ENCODE measurements at regions not wholly inside any gene's neighbourhood (a gene's known extent, or its start where the extent isn't known, plus 50 kb on each side); places are given as distances from the start of the nearest gene placed in this dataset.

GRCh38 chr9:118059484-118060278, 355.5 kb downstream of the TLR4 start:
- peak; percentile 47 for DNase-seq (ENCODE audit: low spot score)

GRCh38 chr9:118083161-118083560, 379.0 kb downstream of the TLR4 start:
- DNase-seq (ENCODE audit: low spot score), result no peak

DNA sequence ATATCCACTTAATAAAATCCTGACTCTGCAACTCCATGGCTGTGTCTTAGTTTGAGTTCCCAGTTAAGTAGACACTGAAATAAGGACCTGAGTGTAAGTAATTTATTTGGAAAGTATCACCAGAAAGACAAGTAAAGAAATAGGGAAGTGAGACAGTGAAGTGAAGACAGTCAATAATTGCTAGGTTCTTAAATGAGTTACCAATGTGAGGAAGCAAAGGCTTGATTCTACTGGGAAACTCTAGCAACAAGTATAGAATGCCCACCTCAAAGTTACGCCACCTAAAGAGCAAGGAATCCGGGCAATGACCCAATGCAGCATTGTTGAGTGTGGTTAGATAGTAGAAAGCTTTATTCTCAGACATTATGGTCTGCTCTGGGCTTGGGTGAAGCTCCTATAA, 383.9 kb downstream of the TLR4 start:
- DNase-seq (ENCODE audit: low spot score), result no peak

DNA sequence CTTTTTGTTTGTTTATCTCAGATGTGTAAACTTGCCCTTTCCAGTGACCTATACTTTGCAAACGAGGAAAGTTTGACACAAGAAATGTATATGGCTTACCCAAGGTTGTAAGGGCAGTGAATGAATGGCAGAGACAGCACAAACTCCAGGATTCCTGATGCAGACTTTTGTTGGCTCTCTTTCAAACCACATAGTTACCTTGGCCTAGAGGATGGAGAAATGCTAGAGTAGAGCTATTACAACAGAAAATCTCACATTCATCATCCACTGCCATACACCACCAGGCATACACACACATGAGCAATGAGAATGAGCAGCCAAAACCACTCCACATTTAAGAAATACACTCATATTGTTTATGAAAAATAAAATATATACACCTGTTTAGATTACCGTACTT, 387.0 kb downstream of the TLR4 start:
- no peak for DNase-seq (ENCODE audit: low spot score)

DNA sequence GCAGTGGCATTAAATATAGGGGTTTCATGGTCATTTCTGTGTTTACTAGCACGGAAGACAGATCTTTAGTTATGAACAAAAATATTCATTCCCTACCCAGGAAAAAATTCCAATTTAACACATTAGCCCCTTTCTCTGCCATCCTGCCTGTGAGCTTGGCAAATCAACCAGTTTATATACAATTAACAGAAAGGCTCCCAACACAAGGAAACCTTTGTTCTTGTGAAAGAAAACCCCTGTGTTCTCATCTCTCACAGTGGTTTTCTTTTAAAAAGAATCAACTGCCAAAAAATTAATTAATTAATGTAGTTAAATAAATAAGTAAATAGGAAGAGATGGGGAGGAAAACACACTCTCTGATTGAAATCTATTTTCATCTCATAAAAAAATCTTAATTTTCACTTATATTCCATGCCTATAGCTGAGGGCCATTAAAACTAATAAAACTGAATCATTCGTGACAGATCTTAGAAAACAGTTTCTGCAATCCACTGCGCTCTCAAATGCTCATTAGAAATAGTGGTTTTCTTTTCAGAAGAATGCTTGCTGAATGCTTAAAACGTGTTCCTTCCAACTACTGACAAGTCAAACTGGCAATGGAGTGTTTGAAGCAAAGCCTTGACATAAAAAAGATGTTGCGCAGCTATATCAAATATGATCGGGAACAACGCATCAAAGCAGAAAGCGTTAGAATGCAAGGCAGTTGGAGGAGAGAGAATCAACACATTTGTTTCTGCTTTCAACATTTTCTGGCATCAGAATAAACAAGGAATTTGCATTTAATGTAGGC, 387.7 kb downstream of the TLR4 start:
- DNase-seq (ENCODE audit: low spot score), result no peak

DNA sequence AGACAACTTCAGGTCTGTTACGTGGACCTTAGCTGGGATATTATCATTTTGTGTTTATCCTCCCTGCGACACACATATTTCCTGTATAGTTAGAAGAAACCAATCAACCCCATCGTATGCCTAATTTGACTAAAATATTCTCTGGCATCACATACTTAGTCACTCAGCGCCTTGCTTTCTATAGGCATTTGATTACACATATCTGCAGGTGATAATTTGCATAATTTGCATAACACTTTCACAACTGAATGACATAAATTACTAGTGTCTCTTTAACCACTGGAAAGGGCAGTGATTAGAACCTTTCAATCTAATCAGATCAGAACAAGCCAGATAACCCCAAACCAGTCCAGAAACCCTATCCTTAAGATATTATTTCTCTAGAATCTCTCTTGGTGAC, 390.2 kb downstream of the TLR4 start:
- DNase-seq (ENCODE audit: low spot score), result no peak

GRCh38 chr9:118100529-118101419, 396.6 kb downstream of the TLR4 start:
- DNase-seq (ENCODE audit: low spot score), result no peak

- DNase-seq (ENCODE audit: low spot score), result no peak
Observed at GRCh38 chr9:118104363-118104762, 400.2 kb downstream of the TLR4 start.

DNA sequence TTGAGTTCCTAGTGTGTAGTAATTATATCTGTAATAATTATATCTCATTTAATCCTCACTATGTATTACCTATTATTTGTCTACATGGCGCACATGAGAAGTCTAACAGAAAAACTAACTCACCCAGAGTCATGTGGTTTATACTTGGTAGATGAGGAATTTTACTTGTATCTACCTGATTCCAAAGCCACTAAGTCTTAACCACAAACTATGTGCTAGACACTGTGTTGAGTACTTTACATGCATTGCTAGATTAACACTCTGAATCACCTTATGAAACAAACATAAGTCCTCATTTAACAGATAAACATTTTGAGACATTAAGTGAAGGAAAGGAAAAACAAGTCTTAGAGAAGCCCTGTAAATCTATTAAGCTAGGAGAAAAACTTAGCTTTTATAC, 404.8 kb downstream of the TLR4 start:
- no peak for DNase-seq (ENCODE audit: low spot score)

- no peak for DNase-seq (ENCODE audit: low spot score)
Observed at GRCh38 chr9:118109542-118109941, 405.3 kb downstream of the TLR4 start.

DNA sequence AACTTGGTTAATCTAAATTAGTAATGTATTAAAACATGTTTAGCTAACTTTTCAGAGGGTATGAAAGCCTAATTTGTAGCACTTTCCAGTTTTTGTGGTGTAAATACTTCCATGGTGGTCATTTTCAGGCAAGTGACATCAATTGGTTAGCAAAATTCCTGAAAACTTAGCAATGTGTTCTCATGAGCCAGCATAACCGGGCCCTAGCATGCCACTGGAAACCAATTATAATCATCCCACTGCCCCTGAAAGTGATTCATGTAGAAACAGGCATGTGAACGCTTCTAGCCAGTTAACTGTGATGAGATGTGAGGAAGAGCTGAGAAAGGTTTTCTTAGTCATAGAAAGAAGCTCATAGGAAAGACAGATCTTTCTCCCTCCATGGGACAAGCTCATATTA, 417.2 kb downstream of the TLR4 start:
- DNase-seq (ENCODE audit: low spot score), result no peak

- no peak for DNase-seq (ENCODE audit: low spot score)
Observed at GRCh38 chr9:118128313-118128712, 424.1 kb downstream of the TLR4 start.

DNA sequence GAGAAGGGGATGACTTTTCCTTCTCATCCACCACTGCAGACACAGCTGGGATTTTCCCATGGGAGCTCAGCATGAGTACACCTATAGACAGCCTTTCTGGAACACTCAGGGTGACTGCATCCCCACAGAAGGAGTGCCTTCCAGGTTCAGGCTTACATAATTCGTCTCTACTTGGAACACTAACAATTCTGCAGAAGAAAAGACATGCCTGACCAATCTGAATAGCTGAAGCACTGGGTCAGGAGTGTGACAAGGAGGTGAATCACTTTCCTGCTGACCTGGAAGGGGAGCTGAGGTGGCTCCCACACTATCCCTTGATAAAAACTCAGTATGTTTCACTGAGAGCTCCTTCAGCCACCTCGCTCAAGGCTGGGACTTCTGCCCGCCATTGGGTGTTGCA, 425.3 kb downstream of the TLR4 start:
- DNase-seq (ENCODE audit: low spot score), result no peak

- no peak for DNase-seq (ENCODE audit: low spot score)
Observed at GRCh38 chr9:118148990-118149389, 444.8 kb downstream of the TLR4 start.

DNA sequence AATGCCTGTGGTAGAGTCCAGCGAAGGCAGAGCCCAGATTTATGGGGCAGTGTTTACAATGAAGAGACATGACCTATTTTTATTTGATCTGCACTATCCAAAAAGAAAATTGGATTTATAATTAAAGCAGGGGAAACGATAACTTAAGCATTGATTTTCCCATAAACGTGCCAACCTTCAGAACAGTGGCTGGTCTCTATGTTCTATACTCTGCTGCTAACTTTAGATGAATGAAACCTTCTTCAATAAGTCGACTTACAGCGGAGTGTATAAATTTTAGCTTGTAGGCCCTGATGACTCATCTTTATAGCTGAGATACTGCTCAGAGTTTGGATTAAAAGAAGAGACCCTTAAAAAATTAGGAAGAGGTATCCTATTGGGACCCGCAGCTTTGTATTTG, 452.6 kb downstream of the TLR4 start:
- no peak for DNase-seq (ENCODE audit: low spot score)

DNA sequence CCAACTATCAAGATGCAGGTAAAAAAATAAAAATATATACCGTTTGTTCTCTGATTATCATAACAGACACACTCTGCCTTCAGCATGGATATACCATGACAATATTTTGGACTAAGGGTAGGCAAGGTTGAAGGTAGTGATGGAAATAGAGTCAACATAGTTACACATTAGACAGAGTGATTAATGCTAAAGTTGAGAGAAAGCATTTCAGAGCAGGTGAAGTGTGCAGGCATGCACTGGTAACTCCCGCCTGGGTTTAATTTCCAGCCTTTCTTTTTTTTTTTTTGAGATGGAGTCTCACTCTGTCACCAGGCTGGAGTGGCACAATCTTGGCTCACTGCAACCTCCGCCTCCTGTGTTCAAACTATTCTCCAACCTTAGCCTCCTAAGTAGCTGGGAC, 458.5 kb downstream of the TLR4 start:
- DNase-seq (ENCODE audit: low spot score), result no peak

DNA sequence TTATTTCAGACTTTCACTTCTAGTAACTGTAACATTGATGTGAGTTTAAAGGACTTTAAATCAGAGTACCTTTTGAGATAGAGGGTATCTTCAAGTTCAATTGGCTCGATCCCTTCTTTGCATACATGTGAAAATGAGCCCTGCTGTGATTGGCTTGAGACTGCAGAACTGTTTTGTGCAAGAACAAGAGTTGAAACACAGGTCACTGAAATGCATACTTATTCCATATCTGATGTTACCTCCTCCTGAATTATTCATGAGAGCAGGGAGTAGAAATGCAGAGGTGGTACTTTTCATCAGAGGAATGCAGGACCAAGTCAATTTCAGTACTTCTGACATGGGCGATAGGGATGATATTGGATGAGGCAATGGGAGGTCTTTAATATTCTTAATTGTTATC, 459.5 kb downstream of the TLR4 start:
- no peak for DNase-seq (ENCODE audit: low spot score)

DNA sequence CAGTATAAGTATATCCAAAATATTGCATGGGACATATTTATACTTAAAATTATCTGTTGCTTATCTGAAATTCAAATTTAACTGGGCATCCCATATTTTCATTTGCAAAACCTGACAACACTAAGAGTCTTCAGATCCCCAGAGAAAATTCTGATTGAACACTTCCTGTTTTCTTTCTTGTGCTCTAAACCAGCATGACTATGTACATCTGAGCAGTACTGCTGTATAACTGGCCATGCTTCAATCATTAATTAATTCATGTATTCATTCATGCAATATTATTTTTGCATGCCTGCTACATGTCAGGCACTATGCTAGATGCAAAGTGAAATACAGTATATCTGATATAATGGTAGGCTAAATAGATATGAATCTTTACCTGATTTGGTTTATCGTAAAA, 461.2 kb downstream of the TLR4 start:
- no peak for DNase-seq (ENCODE audit: low spot score)

DNA sequence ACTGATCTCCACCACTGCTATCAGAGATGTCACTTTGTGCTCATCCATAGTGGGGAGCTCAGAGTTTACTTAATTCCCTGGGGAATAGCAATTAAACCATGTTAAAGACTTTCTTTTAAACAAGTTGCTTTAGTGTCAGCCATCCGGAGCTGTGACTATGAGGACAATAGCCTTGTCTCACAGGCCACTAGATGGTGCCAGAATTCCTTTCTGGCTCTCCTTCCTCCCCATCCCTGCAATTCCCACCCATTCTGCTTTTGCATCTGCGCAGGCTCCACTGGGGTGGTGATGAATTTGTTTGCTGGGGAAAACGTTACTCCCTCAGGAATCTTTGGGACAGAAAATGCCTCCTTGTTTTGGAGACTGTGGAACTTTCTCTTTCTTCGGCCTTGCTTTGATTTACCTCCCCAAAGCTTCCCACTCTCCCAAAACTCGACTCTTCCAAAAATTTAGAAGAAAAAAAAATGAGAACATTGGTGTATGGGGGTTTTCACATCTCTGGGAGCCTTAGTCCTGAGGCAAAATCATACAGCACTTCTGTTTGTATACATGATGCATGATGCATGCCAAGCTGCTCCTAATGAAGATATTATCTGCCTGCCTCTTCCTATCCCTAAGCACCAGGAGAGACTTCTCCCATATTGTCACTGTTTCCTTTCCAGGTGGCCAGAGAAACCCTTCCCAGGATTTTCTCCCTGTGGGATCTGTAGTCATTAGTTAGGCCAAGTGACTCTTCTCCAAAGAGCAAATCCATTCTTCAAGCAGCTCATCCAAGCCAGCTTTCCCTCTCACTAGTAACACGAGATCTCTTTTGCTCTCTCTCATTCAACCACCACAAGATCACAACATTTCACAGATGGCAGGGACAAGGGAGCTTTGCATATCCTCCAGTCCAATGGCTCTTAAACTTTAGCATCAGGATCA, 466.1 kb downstream of the TLR4 start:
- DNase-seq (ENCODE audit: low spot score), result peak; percentile 63

DNA sequence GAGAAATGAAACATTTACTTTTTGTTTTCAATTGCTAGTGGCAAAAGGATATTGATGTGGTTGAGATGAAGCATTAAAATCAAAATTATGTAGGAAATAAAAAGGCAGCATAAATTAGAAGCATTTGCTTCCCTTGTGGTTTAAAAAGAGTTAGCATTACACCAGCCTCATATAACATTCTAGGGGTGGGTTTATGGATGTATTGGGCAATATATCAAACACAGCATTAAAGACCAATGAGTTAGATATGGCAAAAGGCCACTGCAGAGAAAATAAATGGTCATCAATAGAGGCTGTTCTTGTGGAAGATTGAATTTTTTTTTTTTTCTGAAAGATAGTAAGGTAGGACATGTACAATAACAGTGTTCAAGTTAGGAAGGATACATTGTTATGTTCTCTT, 473.0 kb downstream of the TLR4 start:
- no peak for DNase-seq (ENCODE audit: low spot score)

GRCh38 chr9:118183576-118183975, 479.4 kb downstream of the TLR4 start:
- no peak for DNase-seq (ENCODE audit: low spot score)

Measured in ecto neural progenitor cell (in vitro differentiated cells).